ENCODE measurements at regions not wholly inside any gene's neighbourhood (a gene's known extent, or its start where the extent isn't known, plus 50 kb on each side); places are given as distances from the start of the nearest gene placed in this dataset.

- TF ChIP-seq EZH2 (IDR thresholded peaks at IDR 0.05; ENCODE audit: insufficient read depth, poor library complexity, severe bottlenecking) (no peak), EZH2phosphoT487 (IDR thresholded peaks at IDR 0.05; ENCODE audit: insufficient read depth, low read depth) (no peak)
Measured at GRCh38 chr16:5826332-5826731, 728.7 kb upstream of the EEF2KMT start.

Measured in GM23248 (cell line).